ENCODE measurements at regions not wholly inside any gene's neighbourhood (a gene's known extent, or its start where the extent isn't known, plus 50 kb on each side); places are given as distances from the start of the nearest gene placed in this dataset.

GRCh38 chr13:89227356-89227755 is 1556.2 kb downstream of the SLITRK5 start:
- Histone ChIP-seq H3K9me3 (no peaks in the 10 kb centered on the region), H3K4me3 (no peak overlapping the region), H3K27me3 (replicated peaks; ENCODE audit: insufficient read depth) (no peaks in the 10 kb centered on the region), H3K4me1 (replicated peaks) (no peaks in the 10 kb centered on the region), H3K36me3 (no peaks in the 10 kb centered on the region), H3K27ac (no peak overlapping the region)
- WGBS, result 68% methylated on average over 4 of the region's 4 CpGs
- no peak for DNase-seq (ENCODE audit: low spot score)
- no peak for TF ChIP-seq POLR2AphosphoS5 (IDR thresholded peaks at IDR 0.05)
- TF ChIP-seq, protein P1, sequence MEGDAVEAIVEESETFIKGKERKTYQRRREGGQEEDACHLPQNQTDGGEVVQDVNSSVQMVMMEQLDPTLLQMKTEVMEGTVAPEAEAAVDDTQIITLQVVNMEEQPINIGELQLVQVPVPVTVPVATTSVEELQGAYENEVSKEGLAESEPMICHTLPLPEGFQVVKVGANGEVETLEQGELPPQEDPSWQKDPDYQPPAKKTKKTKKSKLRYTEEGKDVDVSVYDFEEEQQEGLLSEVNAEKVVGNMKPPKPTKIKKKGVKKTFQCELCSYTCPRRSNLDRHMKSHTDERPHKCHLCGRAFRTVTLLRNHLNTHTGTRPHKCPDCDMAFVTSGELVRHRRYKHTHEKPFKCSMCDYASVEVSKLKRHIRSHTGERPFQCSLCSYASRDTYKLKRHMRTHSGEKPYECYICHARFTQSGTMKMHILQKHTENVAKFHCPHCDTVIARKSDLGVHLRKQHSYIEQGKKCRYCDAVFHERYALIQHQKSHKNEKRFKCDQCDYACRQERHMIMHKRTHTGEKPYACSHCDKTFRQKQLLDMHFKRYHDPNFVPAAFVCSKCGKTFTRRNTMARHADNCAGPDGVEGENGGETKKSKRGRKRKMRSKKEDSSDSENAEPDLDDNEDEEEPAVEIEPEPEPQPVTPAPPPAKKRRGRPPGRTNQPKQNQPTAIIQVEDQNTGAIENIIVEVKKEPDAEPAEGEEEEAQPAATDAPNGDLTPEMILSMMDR (IDR thresholded peaks at IDR 0.05), result no peak
- TF ChIP-seq POLR2A (IDR thresholded peaks at IDR 0.05), result no peak
- intact Hi-C loops (cut with DNase I), result no loop called here

DNA sequence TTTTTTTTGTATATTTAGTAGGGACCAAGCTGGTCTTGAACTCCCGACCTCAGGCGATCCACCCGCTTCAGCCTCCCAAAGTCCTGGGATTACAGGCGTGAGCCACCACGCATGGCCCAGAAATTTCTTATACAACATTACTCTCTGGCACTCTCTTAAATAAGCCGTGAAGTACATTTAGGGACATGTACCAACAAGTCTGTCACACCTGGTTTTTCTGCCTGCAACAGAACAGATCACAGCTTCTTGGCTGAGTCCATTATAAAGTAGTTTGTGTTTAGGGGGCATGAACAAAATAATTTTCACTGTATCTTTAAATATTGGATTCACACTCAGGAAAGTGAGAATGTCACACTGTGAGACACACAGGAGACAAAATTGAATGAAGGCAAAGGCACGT is 1567.3 kb downstream of the SLITRK5 start:
- Histone ChIP-seq H3K27ac (no peak overlapping the region), H3K9me3 (no peaks in the 10 kb centered on the region), H3K4me1 (replicated peaks) (no peaks in the 10 kb centered on the region), H3K4me3 (no peak overlapping the region), H3K27me3 (replicated peaks; ENCODE audit: insufficient read depth) (no peaks in the 10 kb centered on the region), H3K36me3 (no peaks in the 10 kb centered on the region)
- no peak for DNase-seq (ENCODE audit: low spot score)
- TF ChIP-seq, protein P1 (IDR thresholded peaks at IDR 0.05), result no peak
- intact Hi-C loops (cut with DNase I), result no loop called here
- WGBS, result 57% methylated on average over 7 of the region's 7 CpGs

DNA sequence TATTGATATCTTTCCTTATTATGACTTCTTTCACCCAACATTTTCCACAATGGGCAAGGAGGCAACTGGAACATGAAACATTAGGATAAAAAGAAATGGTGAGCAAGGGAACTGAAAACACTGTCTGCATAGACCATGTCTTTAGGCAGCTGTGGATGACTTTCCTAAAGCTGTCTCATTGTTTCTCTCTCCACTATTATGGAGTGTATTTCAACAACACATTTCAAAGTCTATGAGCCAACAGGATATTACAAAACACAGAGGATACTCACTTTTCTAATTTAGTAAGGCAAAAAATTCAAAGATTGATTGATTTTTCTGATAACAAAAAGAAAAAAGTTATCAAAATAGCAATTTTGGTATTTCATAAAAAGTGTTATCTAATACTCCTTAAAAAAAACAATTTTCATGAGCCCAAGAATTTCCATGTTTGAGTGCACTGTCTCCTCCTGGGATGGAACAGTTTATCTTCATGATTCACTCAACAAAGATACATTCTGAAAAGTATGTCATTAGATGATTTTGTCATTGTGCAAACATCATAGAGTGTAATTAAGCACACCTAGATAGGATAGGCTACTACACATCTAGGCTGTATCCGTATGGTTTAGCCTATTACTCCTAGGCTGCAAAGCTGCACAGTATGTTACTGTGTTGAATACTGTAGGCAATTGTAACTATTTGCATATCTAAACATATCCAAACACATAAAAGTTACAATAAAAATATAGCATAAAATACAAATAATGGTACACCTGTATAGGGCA is 1568.4 kb downstream of the SLITRK5 start:
- WGBS, result 83% methylated on average over 1 of the region's 1 CpG
- H3K9me3 ChIP-seq, result no peaks in the 10 kb centered on the region
- H3K4me1 ChIP-seq (replicated peaks), result no peaks in the 10 kb centered on the region
- no peak overlapping the region for H3K27ac ChIP-seq
- no peak for DNase-seq (ENCODE audit: low spot score)
- no peaks in the 10 kb centered on the region for H3K27me3 ChIP-seq (replicated peaks; ENCODE audit: insufficient read depth)
- H3K4me3 ChIP-seq, result no peak overlapping the region
- no peak for TF ChIP-seq POLR2A (IDR thresholded peaks at IDR 0.05)
- no peak for TF ChIP-seq POLR2AphosphoS5 (IDR thresholded peaks at IDR 0.05)
- TF ChIP-seq, protein P1 (IDR thresholded peaks at IDR 0.05), result no peak
- no peaks in the 10 kb centered on the region for H3K36me3 ChIP-seq
- intact Hi-C loops (cut with DNase I), result no loop called here

- H3K9me3 ChIP-seq, result no peaks in the 10 kb centered on the region
- WGBS, result 50% methylated on average over 3 of the region's 3 CpGs
- no peaks in the 10 kb centered on the region for H3K36me3 ChIP-seq
- intact Hi-C loops (cut with DNase I), result no loop called here
- DNase-seq (ENCODE audit: low spot score), result no peak
- TF ChIP-seq, protein P1 (IDR thresholded peaks at IDR 0.05), result no peak
- TF ChIP-seq POLR2AphosphoS5 (IDR thresholded peaks at IDR 0.05) (no peak), POLR2A (IDR thresholded peaks at IDR 0.05) (no peak)
- H3K27ac ChIP-seq, result no peak overlapping the region
- no peak overlapping the region for H3K4me3 ChIP-seq
- H3K4me1 ChIP-seq (replicated peaks), result no peaks in the 10 kb centered on the region
- H3K27me3 ChIP-seq (replicated peaks; ENCODE audit: insufficient read depth), result no peaks in the 10 kb centered on the region
Observed at GRCh38 chr13:89255844-89256406, 1584.8 kb downstream of the SLITRK5 start.

- TF ChIP-seq POLR2AphosphoS5 (IDR thresholded peaks at IDR 0.05), result no peak
- TF ChIP-seq, protein P1 (IDR thresholded peaks at IDR 0.05), result no peak
- no peak for TF ChIP-seq POLR2A (IDR thresholded peaks at IDR 0.05)
- H3K27ac ChIP-seq, result no peak overlapping the region
- no peaks in the 10 kb centered on the region for H3K9me3 ChIP-seq
- intact Hi-C loops (cut with DNase I), result no loop called here
- no peaks in the 10 kb centered on the region for H3K4me1 ChIP-seq (replicated peaks)
- H3K4me3 ChIP-seq, result no peak overlapping the region
- no peaks in the 10 kb centered on the region for H3K36me3 ChIP-seq
- WGBS, result 90% methylated on average over 3 of the region's 3 CpGs
- no peak for DNase-seq (ENCODE audit: low spot score)
- no peaks in the 10 kb centered on the region for H3K27me3 ChIP-seq (replicated peaks; ENCODE audit: insufficient read depth)
Observed at GRCh38 chr13:89267734-89268133, 1596.6 kb downstream of the SLITRK5 start.

All from prostate gland (tissue), 2 donors.